COR-L47 (cell line): ENCODE measurements at regions not wholly inside any gene's neighbourhood (a gene's known extent, or its start where the extent isn't known, plus 50 kb on each side); places are given as distances from the start of the nearest gene placed in this dataset.

Source experiments
- DNase-seq: peaks from one replicate; lab custom pipeline; 2025; lab: John Stamatoyannopoulos, UW

DNA sequence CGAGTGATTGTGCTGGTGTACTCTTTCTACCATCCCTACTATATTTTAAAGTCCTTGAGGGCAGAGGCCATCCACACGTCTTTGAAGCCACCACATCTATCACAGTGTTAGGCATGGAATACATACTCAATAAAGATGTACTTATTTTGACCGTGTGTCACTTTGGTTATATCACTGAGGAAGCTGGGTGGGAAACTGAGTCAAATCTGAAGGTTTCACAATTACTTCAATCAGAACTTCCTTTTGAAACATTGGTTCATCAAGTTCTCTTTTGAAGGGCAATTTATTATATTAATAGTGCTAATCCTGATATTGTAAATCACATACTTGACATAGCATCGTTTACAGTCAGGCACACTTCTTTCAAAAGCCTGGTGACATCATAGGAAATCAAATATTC, 53.3 kb upstream of the ATP1B1 start:
- no peak for DNase-seq
